ENCODE measurements at regions not wholly inside any gene's neighbourhood (a gene's known extent, or its start where the extent isn't known, plus 50 kb on each side); places are given as distances from the start of the nearest gene placed in this dataset.

GRCh38 chr18:44128365-44128764, 552.3 kb upstream of the SETBP1 start:
- TF ChIP-seq CTCF (IDR thresholded peaks at IDR 0.05 in 4 of 5, conservative IDR thresholded peaks at IDR 0.05 in 1 of 5) = no peak
- TF ChIP-seq POLR2A (IDR thresholded peaks at IDR 0.05) = no peak
- Histone ChIP-seq H3K9me3 (no peaks in the 10 kb centered on the region), H3K4me1 (no peaks in the 10 kb centered on the region), H3K27ac (no peak overlapping the region), H3K36me3 (no peaks in the 10 kb centered on the region), H3K4me3 (no peak overlapping the region), H3K27me3 (no peaks in the 10 kb centered on the region)
- ATAC-seq (no peak), DNase-seq (no peak)
- in situ Hi-C loops (cut with MboI; ENCODE audit: low sequenced_read_pairs in 4 of 4) = loop anchor here in 1 of 4 donors (25.0 kb wide), 2 partner anchors 1084 to 1259 kb away; no protein-coding TSS in a partner anchor
- intact Hi-C loops (cut with DNase I; ENCODE audit: low total_unique reads) = no loop called here

- intact Hi-C loops (cut with DNase I; ENCODE audit: low total_unique reads) (no loop called here), in situ Hi-C loops (cut with MboI; ENCODE audit: low sequenced_read_pairs in 4 of 4) (loop anchor here in 1 of 4 donors (25.0 kb wide), 2 partner anchors 1082 to 1257 kb away; no protein-coding TSS in a partner anchor)
- ATAC-seq (no peak), DNase-seq (no peak)
- Histone ChIP-seq H3K27ac (no peak overlapping the region), H3K27me3 (no peaks in the 10 kb centered on the region), H3K4me3 (no peak overlapping the region), H3K4me1 (no peaks in the 10 kb centered on the region), H3K9me3 (no peaks in the 10 kb centered on the region), H3K36me3 (no peaks in the 10 kb centered on the region)
- TF ChIP-seq POLR2A (IDR thresholded peaks at IDR 0.05) = no peak
- TF ChIP-seq CTCF (IDR thresholded peaks at IDR 0.05 in 4 of 5, conservative IDR thresholded peaks at IDR 0.05 in 1 of 5) = peak; percentile 31 to 63 (median 50)
These were observed 550.2 kb upstream of the SETBP1 start for GRCh38 chr18:44130376-44130942.

- DNase-seq = no peak
- no peak overlapping the region for H3K27ac ChIP-seq
- no peak for TF ChIP-seq CTCF (IDR thresholded peaks at IDR 0.05 in 4 of 5, conservative IDR thresholded peaks at IDR 0.05 in 1 of 5)
- no peak for TF ChIP-seq POLR2A (IDR thresholded peaks at IDR 0.05)
- in situ Hi-C loops (cut with MboI; ENCODE audit: low sequenced_read_pairs in 4 of 4) = loop anchor here in 1 of 4 donors (25.0 kb wide), 2 partner anchors 1079 to 1254 kb away; no protein-coding TSS in a partner anchor
- H3K4me1 ChIP-seq = no peaks in the 10 kb centered on the region
- ATAC-seq = no peak
- no peaks in the 10 kb centered on the region for H3K27me3 ChIP-seq
- intact Hi-C loops (cut with DNase I; ENCODE audit: low total_unique reads) = no loop called here
- H3K4me3 ChIP-seq = no peak overlapping the region
- H3K9me3 ChIP-seq = no peaks in the 10 kb centered on the region
- H3K36me3 ChIP-seq = no peaks in the 10 kb centered on the region
These were observed 547.2 kb upstream of the SETBP1 start for GRCh38 chr18:44133483-44133882.

- no peak overlapping the region for H3K4me3 ChIP-seq
- DNase-seq (no peak), ATAC-seq (no peak)
- intact Hi-C loops (cut with DNase I; ENCODE audit: low total_unique reads) = no loop called here
- no peak for TF ChIP-seq POLR2A (IDR thresholded peaks at IDR 0.05)
- no peak for TF ChIP-seq CTCF (IDR thresholded peaks at IDR 0.05 in 4 of 5, conservative IDR thresholded peaks at IDR 0.05 in 1 of 5)
- H3K9me3 ChIP-seq = no peaks in the 10 kb centered on the region
- H3K4me1 ChIP-seq = no peaks in the 10 kb centered on the region
- H3K27me3 ChIP-seq = no peaks in the 10 kb centered on the region
- H3K36me3 ChIP-seq = no peaks in the 10 kb centered on the region
- H3K27ac ChIP-seq = no peak overlapping the region
- in situ Hi-C loops (cut with MboI; ENCODE audit: low sequenced_read_pairs in 4 of 4) = loop anchor here in 1 of 4 donors (25.0 kb wide), 2 partner anchors 1078 to 1253 kb away; no protein-coding TSS in a partner anchor
These were observed 546.2 kb upstream of the SETBP1 start for GRCh38 chr18:44134447-44134846.
